GM19468 (cell line): ENCODE measurements at regions not wholly inside any gene's neighbourhood (a gene's known extent, or its start where the extent isn't known, plus 50 kb on each side); places are given as distances from the start of the nearest gene placed in this dataset.

ENCODE experiments used
- ATAC-seq: cut with Tn5 transposase; IDR thresholded peaks from one replicate; pipeline ENCODE4 v1.9.1; 2021; ENCODE audit warnings: mild to moderate bottlenecking, moderate library complexity, moderate number of reproducible peaks; ENCODE audit not compliant: unreplicated experiment; ENCODE audit errors: extremely low read depth

GRCh38 chr15:96087180-96087884, 243.2 kb upstream of the NR2F2 start:
- no peak for ATAC-seq

GRCh38 chr15:96088650-96089049, 241.8 kb upstream of the NR2F2 start:
- no peak for ATAC-seq

GRCh38 chr15:96089405-96090058, 241.0 kb upstream of the NR2F2 start:
- ATAC-seq = no peak

- no peak for ATAC-seq
Measured at GRCh38 chr15:96092186-96092585, 238.3 kb upstream of the NR2F2 start.

GRCh38 chr15:96093063-96093462, 237.4 kb upstream of the NR2F2 start:
- no peak for ATAC-seq

- ATAC-seq = no peak
Measured at GRCh38 chr15:96097661-96098060, 232.8 kb upstream of the NR2F2 start.

- ATAC-seq = no peak
Measured at GRCh38 chr15:96102631-96103030, 227.9 kb upstream of the NR2F2 start.

GRCh38 chr15:96106181-96106580, 224.3 kb upstream of the NR2F2 start:
- no peak for ATAC-seq

- ATAC-seq = no peak
Measured at GRCh38 chr15:96106628-96107027, 223.9 kb upstream of the NR2F2 start.

- ATAC-seq = no peak
Measured at GRCh38 chr15:96107916-96108315, 222.6 kb upstream of the NR2F2 start.

GRCh38 chr15:96108405-96108804, 222.1 kb upstream of the NR2F2 start:
- no peak for ATAC-seq

- no peak for ATAC-seq
Measured at GRCh38 chr15:96109820-96110219, 220.7 kb upstream of the NR2F2 start.

- ATAC-seq = no peak
Measured at GRCh38 chr15:96112018-96112417, 218.5 kb upstream of the NR2F2 start.

GRCh38 chr15:96115642-96116041, 214.9 kb upstream of the NR2F2 start:
- no peak for ATAC-seq

GRCh38 chr15:96117270-96117669, 213.2 kb upstream of the NR2F2 start:
- no peak for ATAC-seq

- no peak for ATAC-seq
Measured at GRCh38 chr15:96119734-96120133, 210.8 kb upstream of the NR2F2 start.

GRCh38 chr15:96121086-96121920, 209.2 kb upstream of the NR2F2 start:
- no peak for ATAC-seq

- ATAC-seq = no peak
Measured at GRCh38 chr15:96122077-96123027, 208.1 kb upstream of the NR2F2 start.

- ATAC-seq = no peak
Measured at GRCh38 chr15:96123028-96123400, 207.5 kb upstream of the NR2F2 start.

GRCh38 chr15:96123630-96124187, 206.8 kb upstream of the NR2F2 start:
- ATAC-seq = no peak
